PC-9 (cell line): ENCODE measurements at regions not wholly inside any gene's neighbourhood (a gene's known extent, or its start where the extent isn't known, plus 50 kb on each side); places are given as distances from the start of the nearest gene placed in this dataset.

Experiments used
- CTCF ChIP-seq: fragments of 200-600 bp; sonication (generic); conservative IDR thresholded peaks from 2 replicates; pipeline ENCODE4 v1.6.1; 2017; ENCODE audit warnings: mixed run types, antibody characterized with exemption, mild to moderate bottlenecking, moderate library complexity
- EZH2 ChIP-seq: fragments of 200-600 bp; sonication (generic); IDR thresholded peaks from 2 replicates; pipeline ENCODE4 v1.8.0; 2017; ENCODE audit warnings: antibody characterized with exemption, low read depth

DNA sequence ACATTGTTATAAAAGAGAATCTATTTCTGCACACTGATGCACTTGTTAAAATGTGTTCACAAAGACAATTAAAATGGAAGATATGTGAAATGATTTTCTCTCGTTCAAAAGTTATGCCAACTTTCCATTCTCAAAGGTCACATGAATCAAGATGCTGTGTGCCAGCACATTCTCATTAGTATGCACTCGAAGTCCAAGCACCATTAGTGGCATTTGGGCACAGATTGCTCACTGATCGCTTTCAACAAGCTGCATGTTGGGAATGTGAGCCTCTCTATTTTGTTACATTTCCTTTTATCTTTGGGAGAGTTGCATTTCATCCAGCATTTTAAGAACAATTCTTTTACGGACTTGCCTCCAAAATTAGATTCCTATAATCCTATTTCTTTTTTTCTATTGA is 398.9 kb downstream of the FBXO15 start:
- TF ChIP-seq CTCF (no peak), EZH2 (no peak)
